K562 (cell line): ENCODE measurements at regions not wholly inside any gene's neighbourhood (a gene's known extent, or its start where the extent isn't known, plus 50 kb on each side); places are given as distances from the start of the nearest gene placed in this dataset.

Experiments
- ATAC-seq: fragments of 200-7000 bp; cut with Tn5 transposase; 3 replicates; pipeline ENCODE4 v1.9.1; 2020; ENCODE audit warnings: moderate library complexity
- BruUV-seq: library from RNA; stranded (reverse); fragments of 400-500 nt; replicated peaks from 2 replicates; lab custom pipeline; 2021; lab: Mats Ljungman, UMichigan
- CTCF ChIA-PET: fragments of 300-600 bp; formaldehyde crosslinking; extraction: SDS; loops from one replicate; lab custom pipeline; 2021; ENCODE audit warnings: low intra/inter-chr PET ratio; lab: Yijun Ruan, JAX
- POLR2A ChIA-PET: fragments of 300-600, 350-650 bp; sonication (Branson Sonifier 250); formaldehyde crosslinking; extraction: SDS; loops from one replicate; lab custom pipeline; 2021; ENCODE audit warnings: antibody characterized with exemption, inconsistent platforms; lab: Yijun Ruan, JAX
- DNase-seq, 4 experiments: peaks; one replicate each; pipeline versions ENCODE4 v3.0.0 to v3.0.0-alpha.2; 2011 to 2018; ENCODE audit warnings: low spot score in 3 of 4, mixed read lengths in 3 of 4; ENCODE audit errors: extremely low read depth in 1 of 4
- FAIRE-seq: peaks from 2 replicates; lab custom pipeline; 2011; peaks lifted over from hg19 to GRCh38; lab: Jason Lieb, UNC
- H2AFZ ChIP-seq: 2 replicates; pipeline ENCODE4 v1.6.0; 2011; ENCODE audit warnings: low read depth, low read length, control low read depth, inconsistent platforms
- H3K27ac ChIP-seq: fragments of 200-600 bp; 3 replicates; pipeline ENCODE4 v1.8.0; 2011; ENCODE audit warnings: low read depth, mild to moderate bottlenecking, control low read depth, inconsistent platforms, low read length, moderate library complexity, mixed read lengths; ENCODE audit errors: extremely low read depth
- H3K27me3 ChIP-seq, 2 experiments: fragments of 300-600 bp in 1 of 2; 2 replicates in 1 of 2; 3 replicates in 1 of 2; pipeline versions ENCODE4 v1.6.0 to v1.8.0; 2011; ENCODE audit warnings: inconsistent platforms in 2 of 2, low read length in 2 of 2, mild to moderate bottlenecking in 1 of 2, mixed read lengths in 1 of 2, moderate library complexity in 1 of 2; ENCODE audit not compliant: control insufficient read depth in 2 of 2, insufficient read depth in 2 of 2
- H3K36me3 ChIP-seq: fragments of 300-600 bp; 3 replicates; pipeline ENCODE4 v1.8.0; 2011; ENCODE audit warnings: mild to moderate bottlenecking, low read length, inconsistent platforms; ENCODE audit not compliant: control insufficient read depth, insufficient read depth
- H3K4me1 ChIP-seq, 2 experiments: fragments of 200-600 bp in 1 of 2; replicated peaks in 1 of 2; 2 replicates in 1 of 2; 3 replicates in 1 of 2; pipeline versions ENCODE4 v1.5.1 to v1.8.0; 2011; ENCODE audit warnings: inconsistent platforms in 2 of 2, low read length in 2 of 2, mild to moderate bottlenecking in 1 of 2, mixed read lengths in 1 of 2, moderate library complexity in 1 of 2; ENCODE audit not compliant: control insufficient read depth in 2 of 2, insufficient read depth in 2 of 2
- H3K4me2 ChIP-seq: 2 replicates; pipeline ENCODE4 v1.6.1; 2011; ENCODE audit warnings: low read length, control low read depth, inconsistent platforms, mixed read lengths; ENCODE audit not compliant: insufficient read depth
- H3K4me3 ChIP-seq: fragments of 200-600 bp; sonication (generic), shearing (Covaris generic); 2 replicates; pipeline ENCODE4 v1.5.1; 2016; ENCODE audit warnings: control low read depth, inconsistent platforms
- H3K79me2 ChIP-seq: fragments of 200-600 bp; 3 replicates; pipeline ENCODE4 v1.8.0; 2011; ENCODE audit warnings: low read length, inconsistent platforms; ENCODE audit not compliant: control insufficient read depth, insufficient read depth
- H3K9ac ChIP-seq, 2 experiments: 2 replicates each; pipeline versions ENCODE4 v1.6.0 to v1.6.1; 2011; ENCODE audit warnings: low read depth in 2 of 2, low read length in 2 of 2, control low read depth in 1 of 2, inconsistent platforms in 1 of 2, mild to moderate bottlenecking in 1 of 2, mixed read lengths in 1 of 2; ENCODE audit not compliant: insufficient read depth in 1 of 2
- H3K9me1 ChIP-seq: one replicate; pipeline ENCODE4 v1.6.0; 2011; ENCODE audit warnings: inconsistent platforms, mild to moderate bottlenecking, low read length, moderate library complexity; ENCODE audit not compliant: control insufficient read depth, insufficient read depth
- H3K9me3 ChIP-seq: replicated peaks from 2 replicates; pipeline ENCODE4 v1.5.1; 2011; ENCODE audit warnings: low read depth, low read length, inconsistent platforms; ENCODE audit not compliant: control insufficient read depth, insufficient read depth
- H4K20me1 ChIP-seq: replicated peaks from 2 replicates; pipeline ENCODE4 v1.6.1; 2011; ENCODE audit warnings: low read length, inconsistent platforms, mixed read lengths; ENCODE audit not compliant: control insufficient read depth, insufficient read depth
- ARID2 ChIP-seq: fragments of 450-650 bp; IDR thresholded peaks from 2 replicates; pipeline ENCODE4 v1.6.1; 2017; ENCODE audit warnings: antibody characterized with exemption, mild to moderate bottlenecking
- CHD1 ChIP-seq: fragments of 200-600 bp; sonication (generic); IDR thresholded peaks from one replicate; pipeline ENCODE4 v1.6.1; 2012; ENCODE audit warnings: mild to moderate bottlenecking, moderate library complexity, low read length, inconsistent platforms
- DIDO1 ChIP-seq: fragments of 450-650 bp; IDR thresholded peaks from 2 replicates; pipeline ENCODE4 v1.6.1; 2016; ENCODE audit warnings: low read depth, missing biosample characterization, missing genetic modification characterization
- ETV1 ChIP-seq: fragments of 450-650 bp; conservative IDR thresholded peaks from 2 replicates; pipeline ENCODE4 v1.6.1; 2016; ENCODE audit warnings: missing genetic modification characterization, control low read depth, low read depth, missing compliant biosample characterization
- EWSR1 ChIP-seq: fragments of 450-650 bp; IDR thresholded peaks from 2 replicates; pipeline ENCODE4 v1.6.1; 2018; ENCODE audit warnings: borderline replicate concordance, mild to moderate bottlenecking, low read depth, moderate library complexity; ENCODE audit not compliant: partially characterized antibody
- GTF2F1 ChIP-seq: IDR thresholded peaks from 2 replicates; pipeline ENCODE4 v1.6.1; 2011; ENCODE audit warnings: low read depth, low read length, improper control_type of control experiment
- MEF2A ChIP-seq: IDR thresholded peaks from 2 replicates; pipeline ENCODE4 v1.6.1; 2011; ENCODE audit warnings: low read depth, mild to moderate bottlenecking, low read length, moderate library complexity; ENCODE audit not compliant: control insufficient read depth
- NEUROD1 ChIP-seq: fragments of 150-350 bp; IDR thresholded peaks from 2 replicates; pipeline ENCODE4 v1.6.1; 2014; ENCODE audit warnings: borderline replicate concordance, low read length, low read depth; ENCODE audit not compliant: partially characterized antibody
- NFATC3 ChIP-seq: fragments of 450-650 bp; IDR thresholded peaks from 2 replicates; pipeline ENCODE4 v1.6.1; 2017; ENCODE audit warnings: mild to moderate bottlenecking
- NFIC ChIP-seq: fragments of 450-650 bp; IDR thresholded peaks from 2 replicates; pipeline ENCODE4 v1.6.1; 2017; ENCODE audit warnings: mild to moderate bottlenecking, inconsistent platforms
- NR1H2 ChIP-seq: sonication (generic); formaldehyde crosslinking; IDR thresholded peaks from 2 replicates; pipeline ENCODE4 v1.4.0; 2020; ENCODE audit warnings: mild to moderate bottlenecking, missing genetic modification reagents
- PCBP1 ChIP-seq: fragments of 200-400 bp; formaldehyde crosslinking; IDR thresholded peaks from 2 replicates; pipeline ENCODE4 v1.6.1; 2018; ENCODE audit warnings: mild to moderate bottlenecking, low read depth, low read length; ENCODE audit not compliant: poor library complexity, severe bottlenecking
- ZNF41 ChIP-seq: fragments of 250-450 bp; sonication (Bioruptor Pico); conservative IDR thresholded peaks from 2 replicates; pipeline ENCODE4 v1.4.0; 2020; ENCODE audit warnings: mild to moderate bottlenecking
- ZNF707 ChIP-seq: fragments of 250-450 bp; sonication (Bioruptor Pico); conservative IDR thresholded peaks from 2 replicates; pipeline ENCODE4 v1.8.0; 2022; ENCODE audit warnings: inconsistent platforms, mild to moderate bottlenecking, moderate library complexity
- WGBS: fragments of 100-300 bp; shearing (Covaris generic); methylation state at CpG from one replicate; pipeline ENCODE4 v1.1.6; 2016; ENCODE audit warnings: low coverage, mixed read lengths; ENCODE audit not compliant: insufficient coverage; ENCODE audit errors: missing lambda C conversion rate; 5-methylcytosine and 5-hydroxymethylcytosine counted together
- in situ Hi-C: fragments of 300-500 bp; cut with MboI; formaldehyde crosslinking; loops from 4 replicates; pipeline ENCODE4 v1.15.0; 2018; ENCODE audit warnings: inconsistent platforms, mixed read lengths
- intact Hi-C: fragments of 100-400 bp; cut with micrococcal nuclease; formaldehyde crosslinking; loops from 2 replicates; pipeline ENCODE4 v1.14.2; 2022
- TF ChIP-seq, protein P1 (sequence below): sonication (generic); formaldehyde crosslinking; IDR thresholded peaks from 2 replicates; pipeline ENCODE4 v1.8.1; 2023; ENCODE audit warnings: mild to moderate bottlenecking, missing genetic modification reagents, moderate library complexity

- H3K4me2 ChIP-seq = no peak overlapping the region
- no peak for FAIRE-seq
- CTCF ChIA-PET = no interaction called here
- WGBS = 0% methylated on average over 2 of the region's 4 CpGs
- ATAC-seq = no peak
- no peaks in the 10 kb centered on the region for H3K36me3 ChIP-seq
- no peak overlapping the region for H2AFZ ChIP-seq
- no peak overlapping the region for H3K4me3 ChIP-seq
- no peak for DNase-seq
- H3K27me3 ChIP-seq = no peaks in the 10 kb centered on the region
- TF ChIP-seq, protein P1, sequence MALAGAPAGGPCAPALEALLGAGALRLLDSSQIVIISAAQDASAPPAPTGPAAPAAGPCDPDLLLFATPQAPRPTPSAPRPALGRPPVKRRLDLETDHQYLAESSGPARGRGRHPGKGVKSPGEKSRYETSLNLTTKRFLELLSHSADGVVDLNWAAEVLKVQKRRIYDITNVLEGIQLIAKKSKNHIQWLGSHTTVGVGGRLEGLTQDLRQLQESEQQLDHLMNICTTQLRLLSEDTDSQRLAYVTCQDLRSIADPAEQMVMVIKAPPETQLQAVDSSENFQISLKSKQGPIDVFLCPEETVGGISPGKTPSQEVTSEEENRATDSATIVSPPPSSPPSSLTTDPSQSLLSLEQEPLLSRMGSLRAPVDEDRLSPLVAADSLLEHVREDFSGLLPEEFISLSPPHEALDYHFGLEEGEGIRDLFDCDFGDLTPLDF = no peak
- TF ChIP-seq ZNF707 (CRISPR knock-in tag) (no peak), NFATC3 (no peak), NFIC (no peak), EWSR1 (no peak), ETV1 (tag) (no peak), GTF2F1 (no peak), NEUROD1 (no peak), DIDO1 (tag) (no peak), CHD1 (no peak), MEF2A (no peak), ZNF41 (CRISPR knock-in tag) (no peak), NR1H2 (CRISPR knock-in tag) (no peak), PCBP1 (no peak), ARID2 (no peak)
- POLR2A ChIA-PET = interaction anchor here (0.6 kb wide), 1 partner anchor 9 kb away, joined by 3 read pairs; no protein-coding TSS in a partner anchor
- BruUV-seq = no TSS peak
- no peak overlapping the region for H3K9ac ChIP-seq
- H4K20me1 ChIP-seq = no peaks in the 10 kb centered on the region
- no peak overlapping the region for H3K27ac ChIP-seq
- no peaks in the 10 kb centered on the region for H3K9me3 ChIP-seq
- intact Hi-C loops (no loop called here), in situ Hi-C loops (no loop called here)
- no peaks in the 10 kb centered on the region for H3K79me2 ChIP-seq
- no peaks in the 10 kb centered on the region for H3K9me1 ChIP-seq
- no peaks in the 10 kb centered on the region for H3K4me1 ChIP-seq
These were observed 261.5 kb upstream of the IGFBP7 start for GRCh38 chr4:57371671-57372070.
